Activated naive CD4-positive, alpha-beta T cell treated with anti-CD3 and anti-CD28 coated beads for 36 hours (primary cell): ENCODE measurements at regions not wholly inside any gene's neighbourhood (a gene's known extent, or its start where the extent isn't known, plus 50 kb on each side); places are given as distances from the start of the nearest gene placed in this dataset.

Experiments used
- CTCF ChIA-PET: fragments of 350-600 bp; sonication (Branson Sonifier 250); formaldehyde crosslinking; loops from one replicate; lab custom pipeline; 2021; ENCODE audit warnings: antibody characterized with exemption; lab: Charles Lee
- DNase-seq: peaks from one replicate; pipeline ENCODE4 v3.0.0-alpha.2; 2020
- H3K27ac Mint-ChIP-seq: one replicate; pipeline ENCODE4 v1.8.0; 2021; ENCODE audit warnings: mild to moderate bottlenecking, mixed read lengths
- H3K27me3 Mint-ChIP-seq: one replicate; pipeline ENCODE4 v1.8.0; 2021; ENCODE audit warnings: low read depth, mixed read lengths
- H3K36me3 Mint-ChIP-seq: one replicate; pipeline ENCODE4 v1.8.0; 2021; ENCODE audit warnings: low read depth, mixed read lengths
- H3K4me1 Mint-ChIP-seq: one replicate; pipeline ENCODE4 v1.8.0; 2021; ENCODE audit warnings: low read depth, mixed read lengths
- H3K4me3 Mint-ChIP-seq: one replicate; pipeline ENCODE4 v1.8.0; 2021; ENCODE audit warnings: mild to moderate bottlenecking, moderate library complexity, mixed read lengths
- H3K9me3 Mint-ChIP-seq: one replicate; pipeline ENCODE4 v1.8.0; 2021; ENCODE audit warnings: mixed read lengths
- intact Hi-C: fragments of 100-400 bp; cut with micrococcal nuclease; formaldehyde crosslinking; loops from one replicate; pipeline ENCODE4 v1.15.1; 2023

GRCh38 chr5:4859500-4860235, 280.5 kb upstream of the ADAMTS16 start:
- intact Hi-C loops = no loop called here
- H3K9me3 Mint-ChIP-seq = no peaks in the 10 kb centered on the region
- H3K4me1 Mint-ChIP-seq = no peaks in the 10 kb centered on the region
- H3K4me3 Mint-ChIP-seq = no peak overlapping the region
- peaks cover 7% of the 10 kb centered on the region for H3K27me3 Mint-ChIP-seq
- H3K36me3 Mint-ChIP-seq = no peaks in the 10 kb centered on the region
- no peak for DNase-seq
- no peak overlapping the region for H3K27ac Mint-ChIP-seq
- CTCF ChIA-PET = interaction anchor here (0.6 kb wide), 1 partner anchor 21 kb away, joined by 3 read pairs; no protein-coding TSS in a partner anchor

- CTCF ChIA-PET = no interaction called here
- Mint-ChIP-seq H3K27me3 (peaks cover 7% of the 10 kb centered on the region), H3K4me1 (no peaks in the 10 kb centered on the region), H3K9me3 (peaks cover 3% of the 10 kb centered on the region), H3K36me3 (no peaks in the 10 kb centered on the region), H3K27ac (no peak overlapping the region), H3K4me3 (no peak overlapping the region)
- intact Hi-C loops = no loop called here
- DNase-seq = no peak
These were observed 279.5 kb upstream of the ADAMTS16 start for GRCh38 chr5:4860631-4861030.

- CTCF ChIA-PET = no interaction called here
- no peak overlapping the region for H3K4me3 Mint-ChIP-seq
- intact Hi-C loops = no loop called here
- H3K4me1 Mint-ChIP-seq = no peaks in the 10 kb centered on the region
- DNase-seq = no peak
- H3K27ac Mint-ChIP-seq = no peak overlapping the region
- H3K36me3 Mint-ChIP-seq = no peaks in the 10 kb centered on the region
- peaks cover 7% of the 10 kb centered on the region for H3K9me3 Mint-ChIP-seq
- peaks cover 5% of the 10 kb centered on the region for H3K27me3 Mint-ChIP-seq
These were observed 277.6 kb upstream of the ADAMTS16 start for GRCh38 chr5:4862500-4862899.

GRCh38 chr5:4866131-4866659, 273.9 kb upstream of the ADAMTS16 start:
- no peak for DNase-seq
- CTCF ChIA-PET = no interaction called here

GRCh38 chr5:4866817-4867216, 273.3 kb upstream of the ADAMTS16 start:
- intact Hi-C loops = no loop called here
- Mint-ChIP-seq H3K36me3 (no peaks in the 10 kb centered on the region), H3K4me1 (no peaks in the 10 kb centered on the region), H3K27ac (no peak overlapping the region), H3K27me3 (no peaks in the 10 kb centered on the region), H3K9me3 (peaks cover 7% of the 10 kb centered on the region), H3K4me3 (no peak overlapping the region)
- CTCF ChIA-PET = no interaction called here
- no peak for DNase-seq

More at GRCh38 chr5:4866131-4866659, 273.9 kb upstream of the ADAMTS16 start:
- Mint-ChIP-seq H3K9me3 (peaks cover 7% of the 10 kb centered on the region), H3K27ac (no peak overlapping the region), H3K27me3 (no peaks in the 10 kb centered on the region), H3K4me1 (no peaks in the 10 kb centered on the region), H3K36me3 (no peaks in the 10 kb centered on the region), H3K4me3 (no peak overlapping the region)
- intact Hi-C loops = no loop called here

GRCh38 chr5:4868140-4868735, 271.9 kb upstream of the ADAMTS16 start:
- intact Hi-C loops = loop anchor here (1.0 to 2.0 kb wide), 2 partner anchors 273 to 553 kb away; no protein-coding TSS in a partner anchor
- H3K27me3 Mint-ChIP-seq = no peaks in the 10 kb centered on the region
- H3K36me3 Mint-ChIP-seq = no peaks in the 10 kb centered on the region
- CTCF ChIA-PET = interaction anchor here (0.7 to 1.3 kb wide), 3 partner anchors 11 to 30 kb away, joined by 3 to 4 read pairs (median 3); no protein-coding TSS in a partner anchor
- no peak overlapping the region for H3K27ac Mint-ChIP-seq
- peak; percentile 68 for DNase-seq
- H3K4me1 Mint-ChIP-seq = no peaks in the 10 kb centered on the region
- H3K9me3 Mint-ChIP-seq = peaks cover 7% of the 10 kb centered on the region
- H3K4me3 Mint-ChIP-seq = no peak overlapping the region

GRCh38 chr5:4873652-4874051, 266.5 kb upstream of the ADAMTS16 start:
- no peaks in the 10 kb centered on the region for H3K36me3 Mint-ChIP-seq
- intact Hi-C loops = no loop called here
- CTCF ChIA-PET = no interaction called here
- no peaks in the 10 kb centered on the region for H3K9me3 Mint-ChIP-seq
- no peak overlapping the region for H3K4me3 Mint-ChIP-seq
- no peak overlapping the region for H3K27ac Mint-ChIP-seq
- no peaks in the 10 kb centered on the region for H3K27me3 Mint-ChIP-seq
- no peaks in the 10 kb centered on the region for H3K4me1 Mint-ChIP-seq
- no peak for DNase-seq

- CTCF ChIA-PET = no interaction called here
- no peaks in the 10 kb centered on the region for H3K4me1 Mint-ChIP-seq
- no peak overlapping the region for H3K4me3 Mint-ChIP-seq
- no peak for DNase-seq
- intact Hi-C loops = no loop called here
- no peak overlapping the region for H3K27ac Mint-ChIP-seq
- no peaks in the 10 kb centered on the region for H3K27me3 Mint-ChIP-seq
- H3K36me3 Mint-ChIP-seq = no peaks in the 10 kb centered on the region
- H3K9me3 Mint-ChIP-seq = no peaks in the 10 kb centered on the region
These were observed 266.0 kb upstream of the ADAMTS16 start for GRCh38 chr5:4874097-4874496.

GRCh38 chr5:4875942-4876341, 264.2 kb upstream of the ADAMTS16 start:
- intact Hi-C loops = loop anchor here (5.0 kb wide), 1 partner anchor 66 kb away; no protein-coding TSS in a partner anchor
- Mint-ChIP-seq H3K9me3 (no peaks in the 10 kb centered on the region), H3K4me1 (no peaks in the 10 kb centered on the region), H3K4me3 (no peak overlapping the region), H3K27me3 (no peaks in the 10 kb centered on the region), H3K36me3 (no peaks in the 10 kb centered on the region), H3K27ac (no peak overlapping the region)
- CTCF ChIA-PET = interaction anchor here (0.6 kb wide), 1 partner anchor 494 kb away, joined by 3 read pairs; no protein-coding TSS in a partner anchor
- no peak for DNase-seq

GRCh38 chr5:4876804-4877203, 263.3 kb upstream of the ADAMTS16 start:
- no peak overlapping the region for H3K27ac Mint-ChIP-seq
- H3K4me3 Mint-ChIP-seq = no peak overlapping the region
- intact Hi-C loops = loop anchor here (5.0 kb wide), 1 partner anchor 65 kb away; no protein-coding TSS in a partner anchor
- no peak for DNase-seq
- no peaks in the 10 kb centered on the region for H3K9me3 Mint-ChIP-seq
- no peaks in the 10 kb centered on the region for H3K36me3 Mint-ChIP-seq
- CTCF ChIA-PET = interaction anchor here (0.6 kb wide), 1 partner anchor 316 kb away, joined by 4 read pairs; no protein-coding TSS in a partner anchor
- H3K4me1 Mint-ChIP-seq = no peaks in the 10 kb centered on the region
- no peaks in the 10 kb centered on the region for H3K27me3 Mint-ChIP-seq

GRCh38 chr5:4877579-4877978, 262.6 kb upstream of the ADAMTS16 start:
- no peaks in the 10 kb centered on the region for H3K36me3 Mint-ChIP-seq
- no peaks in the 10 kb centered on the region for H3K9me3 Mint-ChIP-seq
- intact Hi-C loops = loop anchor here (5.0 kb wide), 1 partner anchor 65 kb away; no protein-coding TSS in a partner anchor
- H3K4me1 Mint-ChIP-seq = no peaks in the 10 kb centered on the region
- CTCF ChIA-PET = no interaction called here
- H3K27me3 Mint-ChIP-seq = no peaks in the 10 kb centered on the region
- no peak for DNase-seq
- H3K4me3 Mint-ChIP-seq = no peak overlapping the region
- H3K27ac Mint-ChIP-seq = no peak overlapping the region

GRCh38 chr5:4879075-4879474, 261.1 kb upstream of the ADAMTS16 start:
- Mint-ChIP-seq H3K27ac (no peak overlapping the region), H3K4me3 (no peak overlapping the region), H3K9me3 (no peaks in the 10 kb centered on the region), H3K4me1 (no peaks in the 10 kb centered on the region), H3K36me3 (no peaks in the 10 kb centered on the region), H3K27me3 (no peaks in the 10 kb centered on the region)
- CTCF ChIA-PET = interaction anchor here (0.6 kb wide), 1 partner anchor 11 kb away, joined by 3 read pairs; no protein-coding TSS in a partner anchor
- intact Hi-C loops = loop anchor here (5.0 kb wide), 1 partner anchor 63 kb away; no protein-coding TSS in a partner anchor
- no peak for DNase-seq
